NOMO-1 (cell line): ENCODE measurements at regions not wholly inside any gene's neighbourhood (a gene's known extent, or its start where the extent isn't known, plus 50 kb on each side); places are given as distances from the start of the nearest gene placed in this dataset.

Source experiments
- DNase-seq, 2 experiments: peaks; one replicate each; lab custom pipeline; 2025; ENCODE audit not compliant: unreplicated experiment in 2 of 2; lab: John Stamatoyannopoulos, UW

GRCh38 chr4:66640233-66640990, 904.9 kb downstream of the CENPC start:
- DNase-seq: no peak

GRCh38 chr4:66639361-66639760, 905.9 kb downstream of the CENPC start:
- DNase-seq: no peak

GRCh38 chr4:66636349-66636748, 909.0 kb downstream of the CENPC start:
- no peak for DNase-seq

- no peak for DNase-seq
These were observed 911.8 kb downstream of the CENPC start for GRCh38 chr4:66633477-66633876.

DNA sequence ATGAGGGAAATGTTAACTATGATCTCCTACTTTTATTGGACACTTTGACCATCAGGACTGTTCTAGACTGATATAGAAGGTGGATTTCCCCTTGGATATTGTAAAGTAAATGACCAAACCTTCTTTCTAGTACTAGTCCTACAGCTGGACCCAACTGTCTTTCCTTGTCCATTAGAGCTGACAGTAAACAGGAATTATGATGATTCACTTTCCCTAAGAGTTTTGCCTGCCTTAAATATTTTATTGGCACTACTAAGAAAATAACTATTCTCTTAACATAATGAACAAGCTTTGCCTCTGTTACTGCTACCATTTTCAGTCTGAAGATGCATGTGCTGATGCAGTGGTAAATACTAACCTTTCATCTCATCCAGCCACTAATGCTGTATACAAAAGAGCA, 915.4 kb downstream of the CENPC start:
- no peak for DNase-seq

- no peak for DNase-seq
These were observed 917.2 kb downstream of the CENPC start for GRCh38 chr4:66628146-66628545.

DNA sequence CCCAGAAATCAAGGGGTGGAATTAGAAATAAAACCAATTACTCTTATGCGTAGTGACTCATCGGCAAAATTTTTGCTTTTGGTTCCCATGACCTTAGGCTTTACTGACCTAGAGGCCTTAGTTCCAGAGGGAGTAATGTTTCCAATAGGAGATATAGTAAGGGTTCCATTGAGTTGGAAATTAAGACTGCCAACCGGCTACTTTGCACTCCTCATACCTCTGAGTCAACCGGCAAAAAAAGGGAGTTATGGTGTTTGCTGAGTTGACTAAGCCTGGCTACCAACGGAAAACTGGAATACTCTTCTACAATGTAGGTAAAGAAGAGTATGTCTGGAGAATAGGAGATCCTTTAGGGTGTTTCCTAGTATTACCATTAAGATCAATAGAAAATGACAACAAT, 919.8 kb downstream of the CENPC start:
- no peak for DNase-seq

DNA sequence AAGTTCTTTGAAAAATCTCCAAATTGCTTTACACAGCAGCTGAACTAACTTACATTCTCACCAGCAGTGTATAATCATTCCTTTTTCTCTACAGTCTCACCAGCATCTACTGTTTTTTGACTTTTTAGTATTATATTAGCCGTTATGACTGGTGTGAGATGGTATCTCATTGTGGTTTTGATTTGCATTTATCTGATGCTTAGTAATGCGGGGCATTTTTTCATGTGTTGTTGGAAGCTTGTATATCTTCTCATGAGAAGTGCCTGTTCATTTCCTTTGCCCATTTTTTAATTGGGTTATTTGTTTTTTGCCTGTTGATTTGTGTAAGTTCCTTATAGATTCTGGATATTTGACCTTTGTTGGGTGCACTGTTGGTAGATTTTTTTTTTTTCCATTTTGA, 931.7 kb downstream of the CENPC start:
- no peak for DNase-seq

DNA sequence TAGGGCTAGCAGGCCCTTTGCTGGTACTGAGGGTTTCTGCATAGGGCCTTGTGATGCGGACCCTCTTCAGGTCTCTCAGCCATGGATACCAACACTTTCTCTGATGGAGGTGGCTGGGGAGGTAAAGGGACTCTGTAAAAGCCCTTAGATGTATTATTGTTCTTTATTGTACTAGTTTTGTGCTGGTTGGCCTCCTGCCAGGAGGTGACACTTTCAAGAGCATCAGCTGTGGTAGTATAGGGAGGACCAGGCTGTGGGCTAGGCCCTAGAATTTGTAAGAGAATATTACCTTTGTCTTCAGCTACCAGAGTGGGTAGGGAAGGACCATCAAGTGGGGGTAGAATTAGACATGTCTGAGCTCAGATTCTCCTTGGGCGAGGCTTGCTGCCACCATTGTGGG, 936.3 kb downstream of the CENPC start:
- DNase-seq: no peak

GRCh38 chr4:66606908-66607307, 936.6 kb upstream of the EPHA5 start:
- DNase-seq: no peak

- DNase-seq: no peak
These were observed 935.9 kb upstream of the EPHA5 start for GRCh38 chr4:66606215-66606614.

- no peak for DNase-seq
These were observed 933.9 kb upstream of the EPHA5 start for GRCh38 chr4:66604192-66604591.

GRCh38 chr4:66602622-66603021, 932.3 kb upstream of the EPHA5 start:
- DNase-seq: no peak

DNA sequence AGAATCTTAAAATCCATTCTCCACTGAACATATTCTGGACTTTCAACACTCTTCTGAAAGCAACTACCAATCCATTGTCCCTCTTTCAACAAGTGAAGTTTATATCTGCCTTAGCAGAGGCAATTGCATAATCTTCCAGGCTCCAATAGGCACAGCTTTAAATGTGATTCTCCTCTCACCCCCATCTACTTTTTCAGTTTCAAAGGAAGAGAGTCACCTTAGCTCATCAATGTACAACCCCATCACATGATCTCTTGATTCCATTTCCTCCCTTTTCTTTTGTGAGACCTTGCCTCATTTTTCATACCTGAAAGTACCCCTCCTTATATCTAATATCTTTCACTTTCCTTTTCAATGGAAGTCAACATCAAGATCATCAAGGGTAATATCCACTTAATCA, 921.7 kb upstream of the EPHA5 start:
- DNase-seq: no peak

DNA sequence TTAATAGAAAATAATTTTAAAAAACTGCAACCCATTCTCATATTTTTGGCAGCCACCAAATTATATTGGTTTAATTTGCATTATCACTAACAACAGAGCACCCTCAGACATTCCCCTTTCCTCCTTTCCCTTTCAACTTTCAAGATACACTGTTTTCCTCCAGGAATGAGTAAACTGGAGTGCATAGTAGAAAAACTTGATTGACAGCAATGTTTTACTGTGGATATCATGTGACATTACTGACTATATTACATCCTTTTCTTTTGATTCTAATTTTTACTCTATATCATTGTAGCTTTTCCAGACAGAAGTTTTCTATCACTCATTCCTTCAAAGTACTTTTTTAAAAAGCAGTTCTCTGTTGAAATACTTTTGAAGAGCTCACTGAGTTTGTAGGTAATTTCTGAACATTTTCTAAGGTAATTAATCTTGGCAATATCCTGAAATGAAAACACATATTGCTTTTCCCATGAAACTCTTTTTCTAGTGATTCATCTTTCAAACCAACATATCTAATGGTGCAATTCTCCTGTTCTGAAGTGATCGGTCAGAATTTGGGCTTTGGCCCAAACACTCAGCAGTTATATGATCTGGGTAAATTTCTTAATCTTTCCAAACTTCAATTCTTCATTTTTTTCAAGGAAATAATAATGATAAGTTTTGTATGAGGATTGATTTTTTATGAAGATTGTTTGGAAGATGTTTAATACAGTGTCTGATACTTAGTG, 920.4 kb upstream of the EPHA5 start:
- DNase-seq: no peak

- no peak for DNase-seq
These were observed 918.9 kb upstream of the EPHA5 start for GRCh38 chr4:66589183-66589582.

GRCh38 chr4:66585767-66586166, 915.5 kb upstream of the EPHA5 start:
- no peak for DNase-seq

- no peak for DNase-seq
These were observed 907.6 kb upstream of the EPHA5 start for GRCh38 chr4:66577922-66578321.

DNA sequence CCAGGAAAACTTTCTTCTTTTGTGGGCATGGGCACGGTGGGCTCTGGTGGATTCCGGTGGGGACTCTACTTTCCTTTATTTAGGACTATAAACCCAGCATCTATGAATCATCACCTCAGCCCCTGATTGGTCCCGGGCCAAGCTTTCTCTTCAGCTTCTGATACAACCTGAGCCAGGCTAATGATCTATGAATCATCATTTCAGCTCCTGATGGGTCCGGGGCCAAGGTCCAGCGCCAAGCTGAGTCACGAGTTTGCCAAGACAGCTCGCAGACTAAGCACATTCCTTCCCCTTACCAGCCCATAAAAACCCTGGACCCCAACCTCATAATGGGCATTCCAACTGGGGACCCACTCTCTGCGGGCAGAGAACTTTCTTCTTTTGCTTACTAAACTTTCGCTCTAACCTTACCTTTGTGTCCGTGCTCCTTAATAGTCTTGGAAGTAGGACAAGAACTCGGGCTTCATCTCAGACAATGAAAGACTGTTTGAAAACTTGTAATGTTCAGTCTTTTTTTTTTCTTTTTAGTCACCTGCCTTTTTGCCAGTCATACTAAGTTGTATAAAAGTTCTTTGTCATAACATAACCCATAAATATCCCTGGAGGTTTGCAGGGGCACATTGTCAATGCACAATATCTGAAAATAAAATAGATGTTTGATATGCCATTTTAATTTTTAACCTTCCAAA, 904.9 kb upstream of the EPHA5 start:
- DNase-seq: no peak

DNA sequence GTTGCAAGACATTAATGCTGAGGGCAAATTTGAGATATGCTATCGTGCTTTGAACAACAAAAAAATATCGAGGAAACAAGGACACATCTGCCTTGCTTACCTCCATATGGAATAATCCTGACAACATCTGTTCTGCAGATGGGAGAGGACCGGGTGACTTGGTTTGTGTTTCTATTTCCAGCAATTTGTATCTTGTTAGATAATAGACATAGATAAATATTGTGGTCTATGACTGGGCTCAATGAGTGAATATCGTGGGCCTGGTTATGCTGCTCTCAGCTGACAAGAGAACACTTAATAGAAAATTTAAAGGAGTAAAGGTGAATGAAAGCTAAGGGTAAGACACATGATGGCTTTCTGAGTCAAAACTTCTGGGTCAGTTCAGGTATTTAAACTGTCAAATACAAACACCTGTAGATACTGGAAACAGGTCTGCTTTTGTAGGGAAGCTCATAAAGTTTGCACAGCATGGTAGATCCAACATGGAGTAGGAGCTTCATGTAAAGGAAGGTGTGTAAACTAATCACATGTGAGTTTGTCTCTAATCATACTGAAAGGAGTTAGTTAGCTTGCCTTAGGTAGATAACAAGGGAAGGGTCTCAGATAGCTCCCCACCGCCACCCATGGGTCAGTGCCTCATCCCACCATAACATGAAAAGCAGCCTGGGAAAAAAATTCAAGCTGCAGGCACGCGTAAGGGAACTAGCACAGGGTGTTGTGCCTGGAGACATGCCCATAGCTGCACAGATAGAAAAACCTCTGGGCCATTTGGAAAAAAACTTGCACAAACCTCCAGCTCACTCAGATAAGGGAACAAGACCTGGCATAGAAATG, 904.1 kb upstream of the EPHA5 start:
- no peak for DNase-seq

DNA sequence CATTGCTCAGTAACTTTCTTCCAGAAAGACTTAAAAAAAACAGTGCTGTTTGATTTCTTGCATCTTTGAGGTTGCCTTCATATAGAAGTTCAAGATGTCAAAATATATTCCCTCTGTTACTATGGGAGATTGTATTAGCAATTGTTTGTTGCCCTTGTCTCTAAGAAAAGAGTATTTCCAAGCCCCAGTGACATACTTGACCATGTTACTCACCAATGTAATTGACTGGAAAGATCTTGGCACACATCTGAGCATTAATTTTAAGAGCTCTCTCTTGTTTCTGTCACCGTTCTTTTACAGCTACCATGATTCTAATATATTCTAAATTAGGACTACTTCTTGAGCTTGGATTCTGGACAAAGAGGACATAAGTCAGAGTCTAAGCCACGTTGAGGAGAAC, 902.7 kb upstream of the EPHA5 start:
- no peak for DNase-seq
